ENCODE measurements at regions not wholly inside any gene's neighbourhood (a gene's known extent, or its start where the extent isn't known, plus 50 kb on each side); places are given as distances from the start of the nearest gene placed in this dataset.

GRCh38 chr1:118659646-118660045 is 328.5 kb downstream of the TBX15 start:
- no peaks in the 10 kb centered on the region for H3K36me3 ChIP-seq (ENCODE audit: control insufficient read depth in 5 of 5, insufficient read depth in 5 of 5, low read length in 5 of 5)
- H3K27me3 ChIP-seq (ENCODE audit: control insufficient read depth in 5 of 5, insufficient read depth in 4 of 5, low read length in 5 of 5) = no peaks in the 10 kb centered on the region
- H3K9ac ChIP-seq (ENCODE audit: low read length in 5 of 5) = no peak overlapping the region
- H3K4me1 ChIP-seq (ENCODE audit: control insufficient read depth in 5 of 5, insufficient read depth in 5 of 5, low read length in 5 of 5) = no peaks in the 10 kb centered on the region
- no peak overlapping the region for H3K27ac ChIP-seq (ENCODE audit: low read depth, low read length)
- peaks cover 0 to 3% (median 0%) of the 10 kb centered on the region in 5 donors for H3K9me3 ChIP-seq (ENCODE audit: control insufficient read depth in 5 of 5, low read length in 5 of 5)
- H3K4me3 ChIP-seq (ENCODE audit: low read depth in 1 of 5, low read length in 5 of 5) = no peak overlapping the region

GRCh38 chr1:118650107-118650807 is 337.9 kb downstream of the TBX15 start:
- Histone ChIP-seq H3K36me3 (ENCODE audit: control insufficient read depth in 5 of 5, insufficient read depth in 5 of 5, low read length in 5 of 5) (no peaks in the 10 kb centered on the region), H3K4me1 (ENCODE audit: control insufficient read depth in 5 of 5, insufficient read depth in 5 of 5, low read length in 5 of 5) (no peaks in the 10 kb centered on the region), H3K9me3 (ENCODE audit: control insufficient read depth in 5 of 5, low read length in 5 of 5) (peaks cover 0 to 3% (median 0%) of the 10 kb centered on the region in 5 donors), H3K4me3 (ENCODE audit: low read depth in 1 of 5, low read length in 5 of 5) (no peak overlapping the region), H3K27me3 (ENCODE audit: control insufficient read depth in 5 of 5, insufficient read depth in 4 of 5, low read length in 5 of 5) (no peaks in the 10 kb centered on the region), H3K9ac (ENCODE audit: low read length in 5 of 5) (no peak overlapping the region), H3K27ac (ENCODE audit: low read depth, low read length) (no peak overlapping the region)

- H3K27me3 ChIP-seq (ENCODE audit: control insufficient read depth in 5 of 5, insufficient read depth in 4 of 5, low read length in 5 of 5) = no peaks in the 10 kb centered on the region
- H3K36me3 ChIP-seq (ENCODE audit: control insufficient read depth in 5 of 5, insufficient read depth in 5 of 5, low read length in 5 of 5) = no peaks in the 10 kb centered on the region
- no peaks in the 10 kb centered on the region for H3K9me3 ChIP-seq (ENCODE audit: control insufficient read depth in 5 of 5, low read length in 5 of 5)
- H3K4me3 ChIP-seq (ENCODE audit: low read depth in 1 of 5, low read length in 5 of 5) = no peak overlapping the region
- H3K4me1 ChIP-seq (ENCODE audit: control insufficient read depth in 5 of 5, insufficient read depth in 5 of 5, low read length in 5 of 5) = no peaks in the 10 kb centered on the region
- no peak overlapping the region for H3K27ac ChIP-seq (ENCODE audit: low read depth, low read length)
- no peak overlapping the region for H3K9ac ChIP-seq (ENCODE audit: low read length in 5 of 5)
Observed at GRCh38 chr1:118649369-118650106, 338.6 kb downstream of the TBX15 start.

DNA sequence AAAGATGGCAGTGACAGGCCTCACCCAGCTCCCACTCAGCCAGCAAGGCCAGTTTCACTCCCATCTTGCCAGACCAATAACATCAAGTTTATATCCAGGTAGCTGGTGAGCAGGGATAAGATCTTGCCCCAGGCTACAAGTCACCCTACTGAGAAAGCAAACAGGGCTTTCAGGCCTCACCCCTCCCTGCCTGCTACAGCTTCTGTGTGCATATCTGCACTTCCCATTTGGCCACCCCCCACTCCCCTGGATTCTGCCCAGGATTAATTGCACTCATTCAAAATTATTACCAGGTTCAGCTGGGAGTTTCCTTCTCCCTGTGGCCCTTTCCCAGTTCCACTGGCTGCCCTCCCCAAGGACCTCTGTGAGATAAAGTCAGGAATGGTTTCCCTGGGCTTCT is 352.1 kb downstream of the TBX15 start:
- Histone ChIP-seq H3K27me3 (ENCODE audit: control insufficient read depth in 5 of 5, insufficient read depth in 4 of 5, low read length in 5 of 5) (no peaks in the 10 kb centered on the region), H3K36me3 (ENCODE audit: control insufficient read depth in 5 of 5, insufficient read depth in 5 of 5, low read length in 5 of 5) (no peaks in the 10 kb centered on the region), H3K4me1 (ENCODE audit: control insufficient read depth in 5 of 5, insufficient read depth in 5 of 5, low read length in 5 of 5) (peaks cover 0 to 3% (median 0%) of the 10 kb centered on the region in 5 donors), H3K9ac (ENCODE audit: low read length in 5 of 5) (no peak overlapping the region), H3K9me3 (ENCODE audit: control insufficient read depth in 5 of 5, low read length in 5 of 5) (no peaks in the 10 kb centered on the region), H3K27ac (ENCODE audit: low read depth, low read length) (no peak overlapping the region), H3K4me3 (ENCODE audit: low read depth in 1 of 5, low read length in 5 of 5) (no peak overlapping the region)

DNA sequence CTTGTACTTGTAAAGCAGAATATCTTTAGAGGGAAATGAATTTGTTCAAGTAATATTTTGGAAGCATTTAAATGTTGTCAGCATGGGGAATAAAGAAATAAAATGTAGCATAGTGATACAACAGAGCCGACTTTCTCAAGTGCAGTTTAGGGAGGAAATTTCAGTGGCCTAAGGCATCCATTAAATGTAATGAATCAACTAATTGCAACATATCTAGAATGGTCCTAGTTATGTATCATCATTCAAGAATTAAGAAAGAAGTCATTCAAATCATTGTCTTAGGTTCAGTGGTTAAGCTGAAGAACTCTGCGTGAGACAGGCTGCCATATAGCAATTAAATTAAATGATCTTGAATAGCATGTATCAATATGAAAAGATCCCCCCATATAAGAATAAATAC is 360.7 kb downstream of the TBX15 start:
- H3K9ac ChIP-seq (ENCODE audit: low read length in 5 of 5) = no peak overlapping the region
- H3K9me3 ChIP-seq (ENCODE audit: control insufficient read depth in 5 of 5, low read length in 5 of 5) = peaks cover 0 to 2% (median 0%) of the 10 kb centered on the region in 5 donors
- no peaks in the 10 kb centered on the region for H3K36me3 ChIP-seq (ENCODE audit: control insufficient read depth in 5 of 5, insufficient read depth in 5 of 5, low read length in 5 of 5)
- H3K27ac ChIP-seq (ENCODE audit: low read depth, low read length) = no peak overlapping the region
- H3K4me3 ChIP-seq (ENCODE audit: low read depth in 1 of 5, low read length in 5 of 5) = no peak overlapping the region
- no peaks in the 10 kb centered on the region for H3K27me3 ChIP-seq (ENCODE audit: control insufficient read depth in 5 of 5, insufficient read depth in 4 of 5, low read length in 5 of 5)
- no peaks in the 10 kb centered on the region for H3K4me1 ChIP-seq (ENCODE audit: control insufficient read depth in 5 of 5, insufficient read depth in 5 of 5, low read length in 5 of 5)

DNA sequence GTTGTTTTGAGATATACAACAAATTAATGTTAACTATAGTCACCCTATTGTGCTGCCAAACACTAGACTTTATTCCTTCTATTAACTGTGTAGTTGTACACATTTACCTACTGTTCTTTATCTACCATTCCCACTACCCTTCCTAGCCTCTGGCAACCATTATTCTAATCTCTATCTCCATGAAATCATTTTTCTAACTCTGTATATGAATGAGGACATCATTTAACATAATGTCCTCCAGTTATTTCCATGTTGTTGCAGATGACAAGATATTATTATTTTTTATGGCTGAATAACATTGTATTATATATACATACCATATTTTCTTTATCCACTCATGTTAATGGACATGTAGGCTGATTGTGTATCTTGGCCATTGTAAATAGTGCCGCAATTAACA is 366.3 kb downstream of the TBX15 start:
- no peaks in the 10 kb centered on the region for H3K36me3 ChIP-seq (ENCODE audit: control insufficient read depth in 5 of 5, insufficient read depth in 5 of 5, low read length in 5 of 5)
- H3K27ac ChIP-seq (ENCODE audit: low read depth, low read length) = no peak overlapping the region
- no peaks in the 10 kb centered on the region for H3K27me3 ChIP-seq (ENCODE audit: control insufficient read depth in 5 of 5, insufficient read depth in 4 of 5, low read length in 5 of 5)
- H3K9me3 ChIP-seq (ENCODE audit: control insufficient read depth in 5 of 5, low read length in 5 of 5) = peaks cover 0 to 5% (median 0%) of the 10 kb centered on the region in 5 donors
- no peaks in the 10 kb centered on the region for H3K4me1 ChIP-seq (ENCODE audit: control insufficient read depth in 5 of 5, insufficient read depth in 5 of 5, low read length in 5 of 5)
- H3K9ac ChIP-seq (ENCODE audit: low read length in 5 of 5) = no peak overlapping the region
- H3K4me3 ChIP-seq (ENCODE audit: low read depth in 1 of 5, low read length in 5 of 5) = no peak overlapping the region

DNA sequence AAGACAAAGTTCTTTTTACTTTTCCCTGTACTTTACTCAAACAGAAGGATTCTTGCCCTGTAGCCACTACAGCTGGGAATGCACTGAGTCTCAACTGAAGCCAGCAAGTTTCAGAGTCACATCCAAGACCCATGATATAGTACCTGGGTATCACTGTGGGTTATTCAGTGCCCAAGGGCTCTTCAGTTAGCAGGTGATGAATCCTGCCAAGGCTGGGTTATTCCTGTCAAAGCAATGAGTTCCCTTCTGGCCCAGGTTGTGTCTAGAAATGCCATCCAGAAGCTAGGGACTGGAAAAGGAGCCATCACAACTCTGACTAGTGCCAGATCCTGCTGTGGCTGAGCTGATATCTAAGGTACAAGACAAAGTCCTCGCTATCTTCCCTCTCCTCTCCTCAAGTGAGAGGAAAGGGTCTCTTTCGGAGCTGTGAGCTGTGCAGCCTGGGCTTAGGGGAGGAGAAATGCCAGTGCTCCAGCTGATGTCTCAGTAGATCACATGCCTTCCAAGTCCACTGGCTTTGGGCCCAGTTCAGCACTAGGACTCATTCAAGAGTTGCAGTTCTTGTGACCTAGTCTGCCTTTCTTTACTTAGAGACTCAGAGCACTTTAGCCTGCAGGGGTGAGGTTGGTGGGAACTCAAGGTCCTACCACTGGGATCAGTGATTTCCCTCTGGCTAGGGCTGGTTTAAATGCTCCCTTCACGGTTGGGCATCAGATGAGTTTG is 369.4 kb downstream of the TBX15 start:
- Histone ChIP-seq H3K9me3 (ENCODE audit: control insufficient read depth in 5 of 5, low read length in 5 of 5) (peaks cover 0 to 9% (median 2%) of the 10 kb centered on the region in 5 donors), H3K36me3 (ENCODE audit: control insufficient read depth in 5 of 5, insufficient read depth in 5 of 5, low read length in 5 of 5) (no peaks in the 10 kb centered on the region), H3K27me3 (ENCODE audit: control insufficient read depth in 5 of 5, insufficient read depth in 4 of 5, low read length in 5 of 5) (no peaks in the 10 kb centered on the region), H3K27ac (ENCODE audit: low read depth, low read length) (no peak overlapping the region), H3K4me1 (ENCODE audit: control insufficient read depth in 5 of 5, insufficient read depth in 5 of 5, low read length in 5 of 5) (no peaks in the 10 kb centered on the region), H3K4me3 (ENCODE audit: low read depth in 1 of 5, low read length in 5 of 5) (no peak overlapping the region), H3K9ac (ENCODE audit: low read length in 5 of 5) (no peak overlapping the region)

- Histone ChIP-seq H3K27ac (ENCODE audit: low read depth, low read length) (no peak overlapping the region), H3K9ac (ENCODE audit: low read length in 5 of 5) (no peak overlapping the region), H3K4me1 (ENCODE audit: control insufficient read depth in 5 of 5, insufficient read depth in 5 of 5, low read length in 5 of 5) (no peaks in the 10 kb centered on the region), H3K4me3 (ENCODE audit: low read depth in 1 of 5, low read length in 5 of 5) (no peak overlapping the region), H3K9me3 (ENCODE audit: control insufficient read depth in 5 of 5, low read length in 5 of 5) (peaks cover 0 to 9% (median 2%) of the 10 kb centered on the region in 5 donors), H3K36me3 (ENCODE audit: control insufficient read depth in 5 of 5, insufficient read depth in 5 of 5, low read length in 5 of 5) (no peaks in the 10 kb centered on the region), H3K27me3 (ENCODE audit: control insufficient read depth in 5 of 5, insufficient read depth in 4 of 5, low read length in 5 of 5) (no peaks in the 10 kb centered on the region)
Observed at GRCh38 chr1:118617916-118618315, 370.2 kb downstream of the TBX15 start.

- Histone ChIP-seq H3K4me3 (ENCODE audit: low read depth in 1 of 5, low read length in 5 of 5) (no peak overlapping the region), H3K36me3 (ENCODE audit: control insufficient read depth in 5 of 5, insufficient read depth in 5 of 5, low read length in 5 of 5) (no peaks in the 10 kb centered on the region), H3K9ac (ENCODE audit: low read length in 5 of 5) (no peak overlapping the region), H3K27me3 (ENCODE audit: control insufficient read depth in 5 of 5, insufficient read depth in 4 of 5, low read length in 5 of 5) (no peaks in the 10 kb centered on the region), H3K27ac (ENCODE audit: low read depth, low read length) (no peak overlapping the region), H3K4me1 (ENCODE audit: control insufficient read depth in 5 of 5, insufficient read depth in 5 of 5, low read length in 5 of 5) (no peaks in the 10 kb centered on the region), H3K9me3 (ENCODE audit: control insufficient read depth in 5 of 5, low read length in 5 of 5) (peaks cover 0 to 9% (median 2%) of the 10 kb centered on the region in 5 donors)
Observed at GRCh38 chr1:118615066-118615465, 373.1 kb downstream of the TBX15 start.
